ENCODE measurements at regions not wholly inside any gene's neighbourhood (a gene's known extent, or its start where the extent isn't known, plus 50 kb on each side); places are given as distances from the start of the nearest gene placed in this dataset.

DNA sequence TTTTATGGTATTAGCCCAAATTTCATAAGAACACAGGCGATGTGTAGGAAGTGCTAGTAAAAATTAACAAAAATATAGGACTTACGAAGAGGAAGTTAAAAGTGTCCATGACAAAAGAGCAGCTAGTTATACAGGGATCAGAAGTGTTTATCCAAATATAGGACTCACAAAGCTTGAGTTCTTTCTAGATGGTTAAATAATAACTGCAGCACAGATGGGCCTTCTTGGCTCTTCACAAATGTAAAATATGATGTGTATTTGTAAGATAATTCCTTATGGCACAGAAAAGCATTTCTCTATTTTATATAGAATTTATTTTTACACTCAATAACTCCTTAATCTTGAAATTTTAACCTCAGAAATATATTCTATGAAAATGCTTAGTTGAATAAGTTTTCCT is 100.9 kb upstream of the SPHKAP start:
- H3K36me3 ChIP-seq (ENCODE audit: insufficient read depth, low read length): no peaks in the 10 kb centered on the region
- H3K9me2 ChIP-seq (ENCODE audit: low read depth, low read length): no peaks in the 10 kb centered on the region
- H4K20me1 ChIP-seq (ENCODE audit: insufficient read depth, low read length): no peaks in the 10 kb centered on the region
- no peak overlapping the region for H2AFZ ChIP-seq (ENCODE audit: low read length)
- no peak overlapping the region for H3K4me3 ChIP-seq (ENCODE audit: low read depth, low read length, poor library complexity, severe bottlenecking)
- TF ChIP-seq, protein P1, sequence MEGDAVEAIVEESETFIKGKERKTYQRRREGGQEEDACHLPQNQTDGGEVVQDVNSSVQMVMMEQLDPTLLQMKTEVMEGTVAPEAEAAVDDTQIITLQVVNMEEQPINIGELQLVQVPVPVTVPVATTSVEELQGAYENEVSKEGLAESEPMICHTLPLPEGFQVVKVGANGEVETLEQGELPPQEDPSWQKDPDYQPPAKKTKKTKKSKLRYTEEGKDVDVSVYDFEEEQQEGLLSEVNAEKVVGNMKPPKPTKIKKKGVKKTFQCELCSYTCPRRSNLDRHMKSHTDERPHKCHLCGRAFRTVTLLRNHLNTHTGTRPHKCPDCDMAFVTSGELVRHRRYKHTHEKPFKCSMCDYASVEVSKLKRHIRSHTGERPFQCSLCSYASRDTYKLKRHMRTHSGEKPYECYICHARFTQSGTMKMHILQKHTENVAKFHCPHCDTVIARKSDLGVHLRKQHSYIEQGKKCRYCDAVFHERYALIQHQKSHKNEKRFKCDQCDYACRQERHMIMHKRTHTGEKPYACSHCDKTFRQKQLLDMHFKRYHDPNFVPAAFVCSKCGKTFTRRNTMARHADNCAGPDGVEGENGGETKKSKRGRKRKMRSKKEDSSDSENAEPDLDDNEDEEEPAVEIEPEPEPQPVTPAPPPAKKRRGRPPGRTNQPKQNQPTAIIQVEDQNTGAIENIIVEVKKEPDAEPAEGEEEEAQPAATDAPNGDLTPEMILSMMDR (IDR thresholded peaks at IDR 0.05; ENCODE audit: low read length): no peak
- TF ChIP-seq EZH2 (IDR thresholded peaks at IDR 0.05; ENCODE audit: borderline replicate concordance, low read length): no peak
- no peaks in the 10 kb centered on the region for H3K9me3 ChIP-seq (ENCODE audit: low read length)
- no peak overlapping the region for H3K27ac ChIP-seq (ENCODE audit: low read depth, low read length, poor library complexity, severe bottlenecking)
- no peaks in the 10 kb centered on the region for H3K4me1 ChIP-seq (ENCODE audit: insufficient read depth, low read length, severe bottlenecking)
- no peaks in the 10 kb centered on the region for H3K27me3 ChIP-seq (ENCODE audit: insufficient read depth, low read length)
- H3K4me2 ChIP-seq (ENCODE audit: low read length): no peak overlapping the region
- H3K9ac ChIP-seq (ENCODE audit: low read length): no peak overlapping the region
- H3K79me2 ChIP-seq (ENCODE audit: insufficient read depth, low read length): no peaks in the 10 kb centered on the region
- no peaks in the 10 kb centered on the region for H3F3A ChIP-seq (ENCODE audit: insufficient read depth, low read length)

- Histone ChIP-seq H3K27ac (ENCODE audit: low read depth, low read length, poor library complexity, severe bottlenecking) (no peak overlapping the region), H3K9me3 (ENCODE audit: low read length) (no peaks in the 10 kb centered on the region), H3K4me3 (ENCODE audit: low read depth, low read length, poor library complexity, severe bottlenecking) (no peak overlapping the region), H3K9me2 (ENCODE audit: low read depth, low read length) (no peaks in the 10 kb centered on the region), H3K79me2 (ENCODE audit: insufficient read depth, low read length) (no peaks in the 10 kb centered on the region), H3K4me2 (ENCODE audit: low read length) (no peak overlapping the region), H3K4me1 (ENCODE audit: insufficient read depth, low read length, severe bottlenecking) (no peaks in the 10 kb centered on the region), H3K36me3 (ENCODE audit: insufficient read depth, low read length) (no peaks in the 10 kb centered on the region), H3K9ac (ENCODE audit: low read length) (no peak overlapping the region), H2AFZ (ENCODE audit: low read length) (no peak overlapping the region), H3K27me3 (ENCODE audit: insufficient read depth, low read length) (no peaks in the 10 kb centered on the region), H3F3A (ENCODE audit: insufficient read depth, low read length) (no peaks in the 10 kb centered on the region), H4K20me1 (ENCODE audit: insufficient read depth, low read length) (no peaks in the 10 kb centered on the region)
- no peak for TF ChIP-seq EZH2 (IDR thresholded peaks at IDR 0.05; ENCODE audit: borderline replicate concordance, low read length)
- TF ChIP-seq, protein P1 (IDR thresholded peaks at IDR 0.05; ENCODE audit: low read length): no peak
Observed at GRCh38 chr2:228273159-228273558, 91.7 kb upstream of the SPHKAP start.

DNA sequence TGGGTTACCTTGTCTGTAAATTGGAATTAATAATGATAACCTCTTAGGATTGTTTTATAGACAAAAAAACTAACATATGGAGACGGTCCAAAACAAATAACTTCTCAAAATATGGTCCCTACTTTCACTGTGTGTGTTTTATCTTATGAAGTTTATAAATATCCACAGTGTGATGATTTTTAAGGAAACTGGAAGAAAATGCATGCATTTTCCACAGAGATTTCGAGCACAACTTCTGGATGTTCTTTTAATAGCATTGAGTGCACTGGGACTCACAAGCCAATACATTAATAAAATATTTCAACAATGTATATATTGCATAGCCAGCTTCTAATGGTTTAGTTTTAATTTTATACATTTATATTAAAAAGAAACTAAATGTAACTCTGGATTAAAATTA is 87.9 kb upstream of the SPHKAP start:
- H3K4me3 ChIP-seq (ENCODE audit: low read depth, low read length, poor library complexity, severe bottlenecking): no peak overlapping the region
- no peak overlapping the region for H3K27ac ChIP-seq (ENCODE audit: low read depth, low read length, poor library complexity, severe bottlenecking)
- no peaks in the 10 kb centered on the region for H3K9me3 ChIP-seq (ENCODE audit: low read length)
- H3K9me2 ChIP-seq (ENCODE audit: low read depth, low read length): no peaks in the 10 kb centered on the region
- no peak for TF ChIP-seq EZH2 (IDR thresholded peaks at IDR 0.05; ENCODE audit: borderline replicate concordance, low read length)
- TF ChIP-seq, protein P1 (IDR thresholded peaks at IDR 0.05; ENCODE audit: low read length): no peak
- no peak overlapping the region for H3K9ac ChIP-seq (ENCODE audit: low read length)
- no peaks in the 10 kb centered on the region for H3K4me1 ChIP-seq (ENCODE audit: insufficient read depth, low read length, severe bottlenecking)
- H3K36me3 ChIP-seq (ENCODE audit: insufficient read depth, low read length): no peaks in the 10 kb centered on the region
- H4K20me1 ChIP-seq (ENCODE audit: insufficient read depth, low read length): no peaks in the 10 kb centered on the region
- H3F3A ChIP-seq (ENCODE audit: insufficient read depth, low read length): no peaks in the 10 kb centered on the region
- H3K4me2 ChIP-seq (ENCODE audit: low read length): no peak overlapping the region
- no peaks in the 10 kb centered on the region for H3K79me2 ChIP-seq (ENCODE audit: insufficient read depth, low read length)
- no peak overlapping the region for H2AFZ ChIP-seq (ENCODE audit: low read length)
- no peaks in the 10 kb centered on the region for H3K27me3 ChIP-seq (ENCODE audit: insufficient read depth, low read length)
